ENCODE measurements at regions not wholly inside any gene's neighbourhood (a gene's known extent, or its start where the extent isn't known, plus 50 kb on each side); places are given as distances from the start of the nearest gene placed in this dataset.

DNA sequence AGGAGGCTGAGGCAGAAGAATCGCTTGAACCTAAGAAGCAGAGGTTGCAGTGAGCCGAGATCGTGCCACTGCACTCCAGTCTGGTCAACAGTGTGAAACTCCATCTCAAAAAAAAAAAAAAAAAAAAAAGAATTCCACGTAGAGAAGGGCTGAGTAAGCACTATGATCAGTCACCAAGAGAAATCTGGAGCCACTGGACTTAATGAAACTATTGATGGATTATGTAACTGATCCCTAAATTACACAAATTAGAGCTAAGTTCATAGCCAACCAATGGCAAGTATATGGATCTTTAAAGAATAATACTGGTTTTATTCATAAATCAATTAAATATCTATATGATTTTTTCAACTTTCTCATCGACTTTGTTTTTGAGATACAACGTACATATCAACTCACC lies 72.2 kb upstream of the ABLIM1 start:
- TF ChIP-seq POLR2AphosphoS5 (IDR thresholded peaks at IDR 0.05): no peak
- TF ChIP-seq, protein P1, sequence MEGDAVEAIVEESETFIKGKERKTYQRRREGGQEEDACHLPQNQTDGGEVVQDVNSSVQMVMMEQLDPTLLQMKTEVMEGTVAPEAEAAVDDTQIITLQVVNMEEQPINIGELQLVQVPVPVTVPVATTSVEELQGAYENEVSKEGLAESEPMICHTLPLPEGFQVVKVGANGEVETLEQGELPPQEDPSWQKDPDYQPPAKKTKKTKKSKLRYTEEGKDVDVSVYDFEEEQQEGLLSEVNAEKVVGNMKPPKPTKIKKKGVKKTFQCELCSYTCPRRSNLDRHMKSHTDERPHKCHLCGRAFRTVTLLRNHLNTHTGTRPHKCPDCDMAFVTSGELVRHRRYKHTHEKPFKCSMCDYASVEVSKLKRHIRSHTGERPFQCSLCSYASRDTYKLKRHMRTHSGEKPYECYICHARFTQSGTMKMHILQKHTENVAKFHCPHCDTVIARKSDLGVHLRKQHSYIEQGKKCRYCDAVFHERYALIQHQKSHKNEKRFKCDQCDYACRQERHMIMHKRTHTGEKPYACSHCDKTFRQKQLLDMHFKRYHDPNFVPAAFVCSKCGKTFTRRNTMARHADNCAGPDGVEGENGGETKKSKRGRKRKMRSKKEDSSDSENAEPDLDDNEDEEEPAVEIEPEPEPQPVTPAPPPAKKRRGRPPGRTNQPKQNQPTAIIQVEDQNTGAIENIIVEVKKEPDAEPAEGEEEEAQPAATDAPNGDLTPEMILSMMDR (IDR thresholded peaks at IDR 0.05): no peak
- no peak for TF ChIP-seq POLR2A (IDR thresholded peaks at IDR 0.05)
- TF ChIP-seq EP300 (IDR thresholded peaks at IDR 0.05): no peak

Measured in gastroesophageal sphincter (tissue), 3 donors.